ENCODE measurements at regions not wholly inside any gene's neighbourhood (a gene's known extent, or its start where the extent isn't known, plus 50 kb on each side); places are given as distances from the start of the nearest gene placed in this dataset.

DNA sequence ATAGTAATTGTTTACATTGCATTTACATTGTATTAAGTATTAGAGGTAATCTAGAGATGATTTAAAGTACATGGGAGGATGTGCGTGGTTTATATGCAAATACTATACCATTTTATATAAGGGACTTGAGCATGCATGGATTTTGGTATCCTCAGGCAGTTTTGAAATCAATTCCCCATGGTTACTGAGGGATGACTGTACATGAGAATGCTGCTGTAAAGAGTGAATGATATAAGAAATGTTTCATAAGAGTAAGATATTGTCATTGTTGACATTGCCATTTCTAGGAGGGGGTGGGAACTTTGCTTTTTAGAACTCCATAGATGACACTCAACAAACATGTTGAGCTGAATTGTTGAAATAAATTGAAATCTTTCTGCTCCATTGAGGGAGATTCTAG is 185.0 kb downstream of the SEMA6A start:
- H3K4me3 ChIP-seq (ENCODE audit: low read length in 2 of 2) = no peak overlapping the region
- H3K9me3 ChIP-seq (ENCODE audit: control insufficient read depth in 2 of 2, low read length in 2 of 2) = no peaks in the 10 kb centered on the region
- no peak overlapping the region for H3K9ac ChIP-seq (ENCODE audit: low read depth in 1 of 2, low read length in 2 of 2)
- no peaks in the 10 kb centered on the region for H3K4me1 ChIP-seq (ENCODE audit: control insufficient read depth in 2 of 2, insufficient read depth in 2 of 2, low read length in 2 of 2)
- H3K27me3 ChIP-seq (ENCODE audit: control insufficient read depth in 2 of 2, insufficient read depth in 2 of 2, low read length in 2 of 2) = no peaks in the 10 kb centered on the region
- no peaks in the 10 kb centered on the region for H3K36me3 ChIP-seq (ENCODE audit: control insufficient read depth in 2 of 2, insufficient read depth in 2 of 2, low read length in 2 of 2)
- H3K27ac ChIP-seq (ENCODE audit: low read depth in 2 of 2, low read length in 2 of 2) = no peak overlapping the region

- no peaks in the 10 kb centered on the region for H3K36me3 ChIP-seq (ENCODE audit: control insufficient read depth in 2 of 2, insufficient read depth in 2 of 2, low read length in 2 of 2)
- no peaks in the 10 kb centered on the region for H3K9me3 ChIP-seq (ENCODE audit: control insufficient read depth in 2 of 2, low read length in 2 of 2)
- H3K27me3 ChIP-seq (ENCODE audit: control insufficient read depth in 2 of 2, insufficient read depth in 2 of 2, low read length in 2 of 2) = no peaks in the 10 kb centered on the region
- H3K4me1 ChIP-seq (ENCODE audit: control insufficient read depth in 2 of 2, insufficient read depth in 2 of 2, low read length in 2 of 2) = no peaks in the 10 kb centered on the region
- no peak overlapping the region for H3K27ac ChIP-seq (ENCODE audit: low read depth in 2 of 2, low read length in 2 of 2)
- no peak overlapping the region for H3K9ac ChIP-seq (ENCODE audit: low read depth in 1 of 2, low read length in 2 of 2)
- no peak overlapping the region for H3K4me3 ChIP-seq (ENCODE audit: low read length in 2 of 2)
Observed at GRCh38 chr5:116388564-116389258, 185.9 kb downstream of the SEMA6A start.

DNA sequence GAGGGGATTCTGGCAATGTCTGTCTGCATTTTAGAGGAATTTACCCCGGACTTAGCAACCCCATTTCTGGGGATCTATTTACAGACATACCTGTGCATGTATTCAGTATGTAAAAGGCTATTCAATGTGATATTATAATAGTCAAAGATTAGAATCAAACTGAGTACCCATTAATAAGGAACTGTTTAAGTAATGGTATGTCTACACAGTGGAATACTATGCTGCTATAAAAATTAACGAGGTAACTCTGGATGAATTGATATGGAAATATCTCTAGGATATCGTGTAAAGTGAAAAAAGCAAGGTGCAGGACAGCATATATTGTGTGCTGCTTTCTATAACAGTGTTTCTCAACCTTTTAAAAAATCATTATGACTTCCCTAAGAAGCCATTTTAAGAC is 186.9 kb downstream of the SEMA6A start:
- Histone ChIP-seq H3K36me3 (ENCODE audit: control insufficient read depth in 2 of 2, insufficient read depth in 2 of 2, low read length in 2 of 2) (no peaks in the 10 kb centered on the region), H3K27ac (ENCODE audit: low read depth in 2 of 2, low read length in 2 of 2) (no peak overlapping the region), H3K27me3 (ENCODE audit: control insufficient read depth in 2 of 2, insufficient read depth in 2 of 2, low read length in 2 of 2) (no peaks in the 10 kb centered on the region), H3K4me3 (ENCODE audit: low read length in 2 of 2) (no peak overlapping the region), H3K9me3 (ENCODE audit: control insufficient read depth in 2 of 2, low read length in 2 of 2) (no peaks in the 10 kb centered on the region), H3K9ac (ENCODE audit: low read depth in 1 of 2, low read length in 2 of 2) (no peak overlapping the region), H3K4me1 (ENCODE audit: control insufficient read depth in 2 of 2, insufficient read depth in 2 of 2, low read length in 2 of 2) (no peaks in the 10 kb centered on the region)

DNA sequence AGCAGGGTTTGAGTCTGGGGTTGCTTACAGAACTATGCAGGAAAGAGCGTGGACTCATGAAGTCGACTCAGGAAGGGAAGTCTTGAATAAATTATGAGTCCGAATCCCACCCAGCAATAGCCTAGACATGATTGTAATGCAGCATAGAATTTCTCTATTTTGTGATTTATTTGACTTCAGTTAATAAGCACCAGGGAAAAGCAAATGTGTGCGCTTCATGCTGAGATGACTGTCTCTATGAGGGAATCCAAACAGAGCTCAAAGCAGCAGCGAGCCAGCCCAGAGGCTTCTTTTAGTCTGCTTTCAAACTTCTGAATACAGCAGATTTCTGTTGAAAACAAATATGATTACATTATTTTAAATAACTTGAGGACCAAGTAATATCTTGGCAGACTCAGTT is 188.0 kb downstream of the SEMA6A start:
- Histone ChIP-seq H3K27ac (ENCODE audit: low read depth in 2 of 2, low read length in 2 of 2) (no peak overlapping the region), H3K36me3 (ENCODE audit: control insufficient read depth in 2 of 2, insufficient read depth in 2 of 2, low read length in 2 of 2) (no peaks in the 10 kb centered on the region), H3K4me1 (ENCODE audit: control insufficient read depth in 2 of 2, insufficient read depth in 2 of 2, low read length in 2 of 2) (no peaks in the 10 kb centered on the region), H3K4me3 (ENCODE audit: low read length in 2 of 2) (no peak overlapping the region), H3K27me3 (ENCODE audit: control insufficient read depth in 2 of 2, insufficient read depth in 2 of 2, low read length in 2 of 2) (no peaks in the 10 kb centered on the region), H3K9ac (ENCODE audit: low read depth in 1 of 2, low read length in 2 of 2) (no peak overlapping the region), H3K9me3 (ENCODE audit: control insufficient read depth in 2 of 2, low read length in 2 of 2) (no peaks in the 10 kb centered on the region)

DNA sequence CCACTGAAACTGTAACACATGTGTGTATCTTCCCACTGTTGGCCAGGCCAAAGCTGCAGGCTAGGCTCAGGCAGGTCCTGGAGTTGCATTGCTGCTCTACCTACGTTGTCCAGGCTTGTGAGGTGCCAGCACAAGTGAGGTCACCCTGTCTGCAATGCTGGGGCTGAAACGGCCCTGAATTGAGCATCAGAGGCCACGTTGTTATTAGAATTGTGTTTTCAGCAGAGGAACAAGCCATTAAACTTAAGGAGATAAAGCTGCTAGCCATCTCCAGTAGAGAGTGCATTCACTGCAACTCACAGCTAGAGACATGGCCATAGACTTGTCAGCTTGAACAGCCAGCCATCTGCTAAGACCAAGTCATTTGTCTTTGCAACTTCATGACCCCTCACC is 191.8 kb downstream of the SEMA6A start:
- no peak overlapping the region for H3K27ac ChIP-seq (ENCODE audit: low read depth in 2 of 2, low read length in 2 of 2)
- no peak overlapping the region for H3K9ac ChIP-seq (ENCODE audit: low read depth in 1 of 2, low read length in 2 of 2)
- no peaks in the 10 kb centered on the region for H3K9me3 ChIP-seq (ENCODE audit: control insufficient read depth in 2 of 2, low read length in 2 of 2)
- H3K4me3 ChIP-seq (ENCODE audit: low read length in 2 of 2) = no peak overlapping the region
- H3K4me1 ChIP-seq (ENCODE audit: control insufficient read depth in 2 of 2, insufficient read depth in 2 of 2, low read length in 2 of 2) = no peaks in the 10 kb centered on the region
- no peaks in the 10 kb centered on the region for H3K27me3 ChIP-seq (ENCODE audit: control insufficient read depth in 2 of 2, insufficient read depth in 2 of 2, low read length in 2 of 2)
- H3K36me3 ChIP-seq (ENCODE audit: control insufficient read depth in 2 of 2, insufficient read depth in 2 of 2, low read length in 2 of 2) = no peaks in the 10 kb centered on the region

- Histone ChIP-seq H3K36me3 (ENCODE audit: control insufficient read depth in 2 of 2, insufficient read depth in 2 of 2, low read length in 2 of 2) (no peaks in the 10 kb centered on the region), H3K4me1 (ENCODE audit: control insufficient read depth in 2 of 2, insufficient read depth in 2 of 2, low read length in 2 of 2) (no peaks in the 10 kb centered on the region), H3K4me3 (ENCODE audit: low read length in 2 of 2) (no peak overlapping the region), H3K9ac (ENCODE audit: low read depth in 1 of 2, low read length in 2 of 2) (no peak overlapping the region), H3K27ac (ENCODE audit: low read depth in 2 of 2, low read length in 2 of 2) (no peak overlapping the region), H3K27me3 (ENCODE audit: control insufficient read depth in 2 of 2, insufficient read depth in 2 of 2, low read length in 2 of 2) (no peaks in the 10 kb centered on the region), H3K9me3 (ENCODE audit: control insufficient read depth in 2 of 2, low read length in 2 of 2) (no peaks in the 10 kb centered on the region)
Observed at GRCh38 chr5:116382032-116382873, 192.4 kb downstream of the SEMA6A start.

- no peak overlapping the region for H3K4me3 ChIP-seq (ENCODE audit: low read length in 2 of 2)
- H3K27ac ChIP-seq (ENCODE audit: low read depth in 2 of 2, low read length in 2 of 2) = no peak overlapping the region
- no peaks in the 10 kb centered on the region for H3K4me1 ChIP-seq (ENCODE audit: control insufficient read depth in 2 of 2, insufficient read depth in 2 of 2, low read length in 2 of 2)
- H3K36me3 ChIP-seq (ENCODE audit: control insufficient read depth in 2 of 2, insufficient read depth in 2 of 2, low read length in 2 of 2) = no peaks in the 10 kb centered on the region
- H3K9ac ChIP-seq (ENCODE audit: low read depth in 1 of 2, low read length in 2 of 2) = no peak overlapping the region
- H3K9me3 ChIP-seq (ENCODE audit: control insufficient read depth in 2 of 2, low read length in 2 of 2) = no peaks in the 10 kb centered on the region
- H3K27me3 ChIP-seq (ENCODE audit: control insufficient read depth in 2 of 2, insufficient read depth in 2 of 2, low read length in 2 of 2) = no peaks in the 10 kb centered on the region
Observed at GRCh38 chr5:116381201-116381600, 193.4 kb downstream of the SEMA6A start.

DNA sequence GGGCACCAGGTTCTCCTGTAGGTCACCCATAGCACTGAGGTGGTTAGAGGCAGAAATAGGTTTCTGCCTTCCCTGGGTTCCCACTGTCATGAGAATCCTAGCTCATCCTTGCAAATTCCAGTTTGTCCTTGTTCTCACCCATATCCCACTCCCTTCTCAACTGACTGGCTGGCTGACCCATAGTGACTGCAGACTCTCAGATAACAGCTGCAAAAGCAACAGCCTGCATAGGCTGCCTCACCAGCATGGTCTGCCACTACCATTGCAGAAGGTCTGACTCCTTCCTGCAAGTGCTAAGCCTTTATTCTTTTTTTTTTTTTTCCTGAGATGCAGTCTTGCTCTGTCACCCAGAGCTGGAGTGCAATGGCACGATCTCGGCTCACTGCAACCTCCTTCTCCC is 194.0 kb downstream of the SEMA6A start:
- H3K9me3 ChIP-seq (ENCODE audit: control insufficient read depth in 2 of 2, low read length in 2 of 2) = no peaks in the 10 kb centered on the region
- no peak overlapping the region for H3K4me3 ChIP-seq (ENCODE audit: low read length in 2 of 2)
- no peaks in the 10 kb centered on the region for H3K36me3 ChIP-seq (ENCODE audit: control insufficient read depth in 2 of 2, insufficient read depth in 2 of 2, low read length in 2 of 2)
- no peaks in the 10 kb centered on the region for H3K27me3 ChIP-seq (ENCODE audit: control insufficient read depth in 2 of 2, insufficient read depth in 2 of 2, low read length in 2 of 2)
- no peak overlapping the region for H3K27ac ChIP-seq (ENCODE audit: low read depth in 2 of 2, low read length in 2 of 2)
- no peaks in the 10 kb centered on the region for H3K4me1 ChIP-seq (ENCODE audit: control insufficient read depth in 2 of 2, insufficient read depth in 2 of 2, low read length in 2 of 2)
- no peak overlapping the region for H3K9ac ChIP-seq (ENCODE audit: low read depth in 1 of 2, low read length in 2 of 2)

- Histone ChIP-seq H3K36me3 (ENCODE audit: control insufficient read depth in 2 of 2, insufficient read depth in 2 of 2, low read length in 2 of 2) (no peaks in the 10 kb centered on the region), H3K4me1 (ENCODE audit: control insufficient read depth in 2 of 2, insufficient read depth in 2 of 2, low read length in 2 of 2) (no peaks in the 10 kb centered on the region), H3K27ac (ENCODE audit: low read depth in 2 of 2, low read length in 2 of 2) (no peak overlapping the region), H3K9ac (ENCODE audit: low read depth in 1 of 2, low read length in 2 of 2) (no peak overlapping the region), H3K4me3 (ENCODE audit: low read length in 2 of 2) (no peak overlapping the region), H3K9me3 (ENCODE audit: control insufficient read depth in 2 of 2, low read length in 2 of 2) (no peaks in the 10 kb centered on the region), H3K27me3 (ENCODE audit: control insufficient read depth in 2 of 2, insufficient read depth in 2 of 2, low read length in 2 of 2) (no peaks in the 10 kb centered on the region)
Observed at GRCh38 chr5:116379306-116379705, 195.3 kb downstream of the SEMA6A start.

- no peaks in the 10 kb centered on the region for H3K27me3 ChIP-seq (ENCODE audit: control insufficient read depth in 2 of 2, insufficient read depth in 2 of 2, low read length in 2 of 2)
- H3K4me1 ChIP-seq (ENCODE audit: control insufficient read depth in 2 of 2, insufficient read depth in 2 of 2, low read length in 2 of 2) = no peaks in the 10 kb centered on the region
- no peaks in the 10 kb centered on the region for H3K36me3 ChIP-seq (ENCODE audit: control insufficient read depth in 2 of 2, insufficient read depth in 2 of 2, low read length in 2 of 2)
- H3K4me3 ChIP-seq (ENCODE audit: low read length in 2 of 2) = no peak overlapping the region
- H3K9me3 ChIP-seq (ENCODE audit: control insufficient read depth in 2 of 2, low read length in 2 of 2) = no peaks in the 10 kb centered on the region
- H3K9ac ChIP-seq (ENCODE audit: low read depth in 1 of 2, low read length in 2 of 2) = no peak overlapping the region
- no peak overlapping the region for H3K27ac ChIP-seq (ENCODE audit: low read depth in 2 of 2, low read length in 2 of 2)
Observed at GRCh38 chr5:116378777-116379121, 195.9 kb downstream of the SEMA6A start.

Measured in mucosa of rectum (tissue), 2 donors.